Osteocyte (in vitro differentiated cells): ENCODE measurements at regions not wholly inside any gene's neighbourhood (a gene's known extent, or its start where the extent isn't known, plus 50 kb on each side); places are given as distances from the start of the nearest gene placed in this dataset.
A peak's percentile ranks its signal among the peaks of the same experiment; 100 is the strongest.
"Not testable (repeated sequence)": the region's sequence is repeated elsewhere in the genome, so short reads cannot be mapped to it uniquely, and the experiment has no call there.

Experiments used
- DNase-seq: peaks from one replicate; pipeline ENCODE4 v3.0.0; 2021; ENCODE audit warnings: mixed read lengths; ENCODE audit not compliant: unreplicated experiment; ENCODE audit errors: extremely low spot score
- H3K27ac Mint-ChIP-seq: one replicate; pipeline ENCODE4 v1.8.0; 2021; ENCODE audit warnings: mild to moderate bottlenecking, mixed read lengths; ENCODE audit not compliant: unreplicated experiment
- H3K27me3 Mint-ChIP-seq: one replicate; pipeline ENCODE4 v1.8.0; 2021; ENCODE audit warnings: mixed read lengths; ENCODE audit not compliant: unreplicated experiment
- H3K36me3 Mint-ChIP-seq: one replicate; pipeline ENCODE4 v1.8.0; 2021; ENCODE audit warnings: mixed read lengths; ENCODE audit not compliant: unreplicated experiment
- H3K4me1 Mint-ChIP-seq: one replicate; pipeline ENCODE4 v1.8.0; 2021; ENCODE audit warnings: mixed read lengths; ENCODE audit not compliant: unreplicated experiment
- H3K4me3 Mint-ChIP-seq: one replicate; pipeline ENCODE4 v1.8.0; 2021; ENCODE audit warnings: mild to moderate bottlenecking, moderate library complexity, mixed read lengths; ENCODE audit not compliant: unreplicated experiment
- H3K9me3 Mint-ChIP-seq: one replicate; pipeline ENCODE4 v1.8.0; 2021; ENCODE audit warnings: mixed read lengths; ENCODE audit not compliant: unreplicated experiment
- CTCF ChIP-seq: fragments of 200-600 bp; sonication (generic); IDR thresholded peaks from 2 replicates; pipeline ENCODE4 v1.5.0; 2021; ENCODE audit warnings: antibody characterized with exemption, mild to moderate bottlenecking, moderate library complexity

GRCh38 chr5:56632199-56632598 is 183.2 kb upstream of the MAP3K1 start:
- H3K9me3 Mint-ChIP-seq = peaks cover 21% of the 10 kb centered on the region
- no peaks in the 10 kb centered on the region for H3K27me3 Mint-ChIP-seq
- H3K36me3 Mint-ChIP-seq = peaks cover 5% of the 10 kb centered on the region
- no peak overlapping the region for H3K27ac Mint-ChIP-seq
- H3K4me3 Mint-ChIP-seq = no peak overlapping the region
- DNase-seq = no peak
- no peak for TF ChIP-seq CTCF
- peaks cover 22% of the 10 kb centered on the region for H3K4me1 Mint-ChIP-seq

- peaks cover 26% of the 10 kb centered on the region for H3K9me3 Mint-ChIP-seq
- H3K27ac Mint-ChIP-seq = no peak overlapping the region
- DNase-seq = no peak
- H3K4me1 Mint-ChIP-seq = peaks cover 20% of the 10 kb centered on the region
- H3K27me3 Mint-ChIP-seq = no peaks in the 10 kb centered on the region
- H3K4me3 Mint-ChIP-seq = no peak overlapping the region
- H3K36me3 Mint-ChIP-seq = peaks cover 5% of the 10 kb centered on the region
- no peak for TF ChIP-seq CTCF
These were observed 183.6 kb upstream of the MAP3K1 start for GRCh38 chr5:56631719-56632118.

- not testable (repeated sequence) for DNase-seq, H3K27me3 Mint-ChIP-seq, H3K27ac Mint-ChIP-seq, H3K4me3 Mint-ChIP-seq, H3K36me3 Mint-ChIP-seq
- Mint-ChIP-seq H3K4me1 (peaks cover 27% of the 10 kb centered on the region), H3K9me3 (peaks cover 26% of the 10 kb centered on the region)
These were observed 186.7 kb upstream of the MAP3K1 start for GRCh38 chr5:56628616-56629015.

GRCh38 chr5:56625541-56625940 is 189.8 kb upstream of the MAP3K1 start:
- no peak for TF ChIP-seq CTCF
- H3K27me3 Mint-ChIP-seq = no peaks in the 10 kb centered on the region
- peaks cover 33% of the 10 kb centered on the region for H3K9me3 Mint-ChIP-seq
- DNase-seq = no peak
- peaks cover 42% of the 10 kb centered on the region for H3K4me1 Mint-ChIP-seq
- H3K4me3 Mint-ChIP-seq = no peak overlapping the region
- H3K27ac Mint-ChIP-seq = peak overlapping the region; percentile 87
- H3K36me3 Mint-ChIP-seq = peaks cover 12% of the 10 kb centered on the region

GRCh38 chr5:56624751-56625150 is 190.6 kb upstream of the MAP3K1 start:
- DNase-seq = no peak
- peaks cover 34% of the 10 kb centered on the region for H3K9me3 Mint-ChIP-seq
- no peaks in the 10 kb centered on the region for H3K27me3 Mint-ChIP-seq
- peaks cover 14% of the 10 kb centered on the region for H3K36me3 Mint-ChIP-seq
- peaks cover 42% of the 10 kb centered on the region for H3K4me1 Mint-ChIP-seq
- peak overlapping the region; percentile 87 for H3K27ac Mint-ChIP-seq
- no peak overlapping the region for H3K4me3 Mint-ChIP-seq
- TF ChIP-seq CTCF = no peak

- H3K9me3 Mint-ChIP-seq = peaks cover 29% of the 10 kb centered on the region
- no peak overlapping the region for H3K27ac Mint-ChIP-seq
- peaks cover 40% of the 10 kb centered on the region for H3K4me1 Mint-ChIP-seq
- no peaks in the 10 kb centered on the region for H3K27me3 Mint-ChIP-seq
- no peak for TF ChIP-seq CTCF
- peaks cover 15% of the 10 kb centered on the region for H3K36me3 Mint-ChIP-seq
- no peak for DNase-seq
- H3K4me3 Mint-ChIP-seq = no peak overlapping the region
These were observed 193.2 kb upstream of the MAP3K1 start for GRCh38 chr5:56622141-56622540.
